ENCODE measurements at regions not wholly inside any gene's neighbourhood (a gene's known extent, or its start where the extent isn't known, plus 50 kb on each side); places are given as distances from the start of the nearest gene placed in this dataset.

- DNase-seq (ENCODE audit: low read depth), result no peak
- H3K4me3 ChIP-seq (ENCODE audit: low read depth, low read length), result no peak overlapping the region
- TF ChIP-seq CTCF (conservative IDR thresholded peaks at IDR 0.05; ENCODE audit: low read depth, low read length), result no peak
Observed at GRCh38 chr15:81940467-81941451, 105.1 kb downstream of the MEX3B start.

- no peak for DNase-seq (ENCODE audit: low read depth)
- TF ChIP-seq CTCF (conservative IDR thresholded peaks at IDR 0.05; ENCODE audit: low read depth, low read length), result peak; percentile 58
- H3K4me3 ChIP-seq (ENCODE audit: low read depth, low read length), result no peak overlapping the region
Observed at GRCh38 chr15:81939604-81940440, 106.0 kb downstream of the MEX3B start.

- DNase-seq (ENCODE audit: low read depth), result no peak
- TF ChIP-seq CTCF (conservative IDR thresholded peaks at IDR 0.05; ENCODE audit: low read depth, low read length), result no peak
- H3K4me3 ChIP-seq (ENCODE audit: low read depth, low read length), result no peak overlapping the region
Observed at GRCh38 chr15:81937189-81937588, 108.6 kb downstream of the MEX3B start.

- no peak for TF ChIP-seq CTCF (conservative IDR thresholded peaks at IDR 0.05; ENCODE audit: low read depth, low read length)
- no peak for DNase-seq (ENCODE audit: low read depth)
- no peak overlapping the region for H3K4me3 ChIP-seq (ENCODE audit: low read depth, low read length)
Observed at GRCh38 chr15:81930582-81931369, 115.0 kb downstream of the MEX3B start.

- no peak for TF ChIP-seq CTCF (conservative IDR thresholded peaks at IDR 0.05; ENCODE audit: low read depth, low read length)
- no peak for DNase-seq (ENCODE audit: low read depth)
- H3K4me3 ChIP-seq (ENCODE audit: low read depth, low read length), result no peak overlapping the region
Observed at GRCh38 chr15:81929557-81929956, 116.3 kb downstream of the MEX3B start.

GRCh38 chr15:81926981-81927380 is 118.8 kb downstream of the MEX3B start:
- no peak overlapping the region for H3K4me3 ChIP-seq (ENCODE audit: low read depth, low read length)
- no peak for DNase-seq (ENCODE audit: low read depth)
- no peak for TF ChIP-seq CTCF (conservative IDR thresholded peaks at IDR 0.05; ENCODE audit: low read depth, low read length)

Data from epithelial cell of proximal tubule (primary cell).